ENCODE measurements at regions not wholly inside any gene's neighbourhood (a gene's known extent, or its start where the extent isn't known, plus 50 kb on each side); places are given as distances from the start of the nearest gene placed in this dataset.

DNA sequence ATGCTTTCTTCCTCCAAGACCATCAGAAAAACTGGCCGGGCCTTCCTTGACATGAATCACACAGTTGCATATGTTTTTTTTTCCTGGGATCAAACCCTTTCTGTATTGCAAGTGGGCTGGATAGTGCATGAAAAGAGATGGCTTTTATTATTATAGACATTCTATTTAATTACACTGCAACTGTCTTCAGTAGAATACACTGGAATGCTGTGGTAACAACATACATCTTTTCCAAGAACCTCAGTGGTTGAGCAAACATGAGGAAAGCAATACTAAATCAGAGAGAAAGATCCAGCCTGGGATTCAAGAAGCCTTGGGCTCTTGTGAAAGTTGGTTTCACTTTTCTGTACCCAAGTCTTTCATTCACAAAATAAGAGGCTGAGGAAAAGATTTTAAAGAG is 193.0 kb downstream of the DMAC1 start:
- 0% methylated on average over 1 of the region's 1 CpG for WGBS (ENCODE audit: low lambda C conversion rate)
- FAIRE-seq (no peak), ATAC-seq (no peak)

DNA sequence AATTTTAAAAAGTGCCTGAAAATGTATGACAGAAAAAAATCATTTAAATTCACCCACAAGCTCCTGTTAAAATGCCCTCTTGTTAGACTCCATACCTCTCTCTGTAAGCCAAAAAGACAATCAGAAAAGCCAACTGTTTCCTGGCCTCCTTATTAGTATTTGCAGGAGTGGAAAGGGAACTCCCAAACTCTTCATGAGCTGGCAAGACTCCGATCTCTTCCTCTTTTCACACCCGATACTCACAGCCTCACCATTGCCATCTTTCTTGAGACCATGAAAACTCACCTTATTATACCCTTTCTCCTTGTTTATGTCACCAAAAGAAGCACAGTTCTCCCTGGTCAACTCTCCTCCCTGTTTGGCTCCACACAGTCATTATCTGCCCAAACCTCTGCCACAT is 197.8 kb downstream of the DMAC1 start:
- Histone ChIP-seq H3K79me2 (ENCODE audit: insufficient read depth, low read length) (no peaks in the 10 kb centered on the region), H3K9me3 (ENCODE audit: low read length) (no peaks in the 10 kb centered on the region), H3K4me2 (ENCODE audit: low read depth, low read length) (no peak overlapping the region), H3K27ac (ENCODE audit: extremely low read length, insufficient read depth, low read length) (no peak overlapping the region), H3K4me1 (ENCODE audit: insufficient read depth, low read length) (no peaks in the 10 kb centered on the region), H3K36me3 (replicated peaks in 1 of 2; ENCODE audit: control insufficient read depth in 1 of 2, insufficient read depth in 2 of 2, low read length in 2 of 2) (no peaks in the 10 kb centered on the region), H2AFZ (ENCODE audit: low read length) (no peak overlapping the region), H3K4me3 (replicated peaks in 1 of 3; ENCODE audit: insufficient read depth in 1 of 3, low read depth in 2 of 3, low read length in 3 of 3) (no peak overlapping the region), H4K20me1 (ENCODE audit: insufficient read depth, low read length) (no peaks in the 10 kb centered on the region), H3K27me3 (ENCODE audit: control insufficient read depth in 1 of 2, insufficient read depth in 2 of 2, low read length in 2 of 2) (no peaks in the 10 kb centered on the region), H3K9ac (ENCODE audit: insufficient read depth, low read depth, low read length) (no peak overlapping the region)
- FAIRE-seq, result no peak
- in situ Hi-C loops (cut with HindIII; ENCODE audit: extremely low pct_ligation_motif_present, low pct_unique_long_range_greater_than_20kb) (no loop called here), intact Hi-C loops (cut with micrococcal nuclease; ENCODE audit: unreplicated experiment) (no loop called here)
- BruUV-seq (replicated peaks), result no TSS peak
- POLR2A ChIA-PET, result no interaction called here
- 2% methylated on average over 2 of the region's 2 CpGs for WGBS (ENCODE audit: low lambda C conversion rate)
- CTCF ChIA-PET (ENCODE audit: low intra/inter-chr PET ratio, low total read pairs), result no interaction called here
- no peak for ATAC-seq
- TF ChIP-seq KDM6A (CRISPR knock-in tag; IDR thresholded peaks at IDR 0.05; ENCODE audit: low read depth), result no peak
- TF ChIP-seq ZNF737 (CRISPR knock-in tag; IDR thresholded peaks at IDR 0.05; ENCODE audit: borderline replicate concordance), result no peak
- no peak for TF ChIP-seq KDM5A (IDR thresholded peaks at IDR 0.05; ENCODE audit: borderline replicate concordance, low read length)
- no peak for TF ChIP-seq RARG (CRISPR knock-in tag; IDR thresholded peaks at IDR 0.05; ENCODE audit: low read depth)
- no peak for TF ChIP-seq SOX5 (CRISPR knock-in tag; IDR thresholded peaks at IDR 0.05; ENCODE audit: borderline replicate concordance)
- no peak for TF ChIP-seq RBAK (CRISPR knock-in tag; IDR thresholded peaks at IDR 0.05)
- no peak for DNase-seq (ENCODE audit: low spot score)

More for the DNA sequence above, 193.0 kb downstream of the DMAC1 start:
- Histone ChIP-seq H3K79me2 (ENCODE audit: insufficient read depth, low read length) (no peaks in the 10 kb centered on the region), H3K27ac (ENCODE audit: extremely low read length, insufficient read depth, low read length) (no peak overlapping the region), H3K4me1 (ENCODE audit: insufficient read depth, low read length) (no peaks in the 10 kb centered on the region), H3K36me3 (replicated peaks in 1 of 2; ENCODE audit: control insufficient read depth in 1 of 2, insufficient read depth in 2 of 2, low read length in 2 of 2) (no peaks in the 10 kb centered on the region), H3K9me3 (ENCODE audit: low read length) (no peaks in the 10 kb centered on the region), H3K4me2 (ENCODE audit: low read depth, low read length) (no peak overlapping the region), H2AFZ (ENCODE audit: low read length) (no peak overlapping the region), H3K27me3 (ENCODE audit: control insufficient read depth in 1 of 2, insufficient read depth in 2 of 2, low read length in 2 of 2) (no peaks in the 10 kb centered on the region), H3K9ac (ENCODE audit: insufficient read depth, low read depth, low read length) (no peak overlapping the region), H3K4me3 (replicated peaks in 1 of 3; ENCODE audit: insufficient read depth in 1 of 3, low read depth in 2 of 3, low read length in 3 of 3) (no peak overlapping the region), H4K20me1 (ENCODE audit: insufficient read depth, low read length) (no peaks in the 10 kb centered on the region)
- POLR2A ChIA-PET, result no interaction called here
- in situ Hi-C loops (cut with HindIII; ENCODE audit: extremely low pct_ligation_motif_present, low pct_unique_long_range_greater_than_20kb) (no loop called here), intact Hi-C loops (cut with micrococcal nuclease; ENCODE audit: unreplicated experiment) (no loop called here)
- TF ChIP-seq NFYB (CRISPR knock-in tag; IDR thresholded peaks at IDR 0.05), result no peak
- CTCF ChIA-PET (ENCODE audit: low intra/inter-chr PET ratio, low total read pairs), result no interaction called here
- no TSS peak for BruUV-seq (replicated peaks)
- no peak for DNase-seq (ENCODE audit: low spot score)

Measured in HepG2 (cell line).